ENCODE measurements at regions not wholly inside any gene's neighbourhood (a gene's known extent, or its start where the extent isn't known, plus 50 kb on each side); places are given as distances from the start of the nearest gene placed in this dataset.

DNA sequence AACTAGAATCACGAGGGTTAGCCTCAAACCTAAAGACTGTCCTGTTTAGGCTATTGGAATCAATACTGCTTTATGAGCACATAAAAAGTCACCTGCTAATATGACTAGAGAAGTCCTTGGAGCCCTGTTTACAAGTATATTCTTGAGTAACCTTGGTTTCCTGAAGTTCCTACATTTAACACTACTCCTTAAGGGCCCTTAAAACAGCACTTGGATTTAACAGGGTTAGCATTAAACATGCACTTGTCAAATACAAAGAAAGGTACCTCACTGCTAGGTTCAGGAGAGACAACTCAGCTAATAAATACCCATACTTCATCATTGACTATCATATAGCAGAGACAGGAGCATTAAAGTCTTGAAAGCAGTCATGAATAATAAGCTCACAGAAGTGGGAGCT is 96.7 kb downstream of the SLC5A7 start:
- TF ChIP-seq, protein P1, sequence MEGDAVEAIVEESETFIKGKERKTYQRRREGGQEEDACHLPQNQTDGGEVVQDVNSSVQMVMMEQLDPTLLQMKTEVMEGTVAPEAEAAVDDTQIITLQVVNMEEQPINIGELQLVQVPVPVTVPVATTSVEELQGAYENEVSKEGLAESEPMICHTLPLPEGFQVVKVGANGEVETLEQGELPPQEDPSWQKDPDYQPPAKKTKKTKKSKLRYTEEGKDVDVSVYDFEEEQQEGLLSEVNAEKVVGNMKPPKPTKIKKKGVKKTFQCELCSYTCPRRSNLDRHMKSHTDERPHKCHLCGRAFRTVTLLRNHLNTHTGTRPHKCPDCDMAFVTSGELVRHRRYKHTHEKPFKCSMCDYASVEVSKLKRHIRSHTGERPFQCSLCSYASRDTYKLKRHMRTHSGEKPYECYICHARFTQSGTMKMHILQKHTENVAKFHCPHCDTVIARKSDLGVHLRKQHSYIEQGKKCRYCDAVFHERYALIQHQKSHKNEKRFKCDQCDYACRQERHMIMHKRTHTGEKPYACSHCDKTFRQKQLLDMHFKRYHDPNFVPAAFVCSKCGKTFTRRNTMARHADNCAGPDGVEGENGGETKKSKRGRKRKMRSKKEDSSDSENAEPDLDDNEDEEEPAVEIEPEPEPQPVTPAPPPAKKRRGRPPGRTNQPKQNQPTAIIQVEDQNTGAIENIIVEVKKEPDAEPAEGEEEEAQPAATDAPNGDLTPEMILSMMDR (IDR thresholded peaks at IDR 0.05; ENCODE audit: insufficient read depth, low read depth, low read length): no peak
- no peak for TF ChIP-seq EZH2 (IDR thresholded peaks at IDR 0.05; ENCODE audit: insufficient read depth, low read length)
